Common myeloid progenitor, CD34-positive (primary cell): ENCODE measurements at regions not wholly inside any gene's neighbourhood (a gene's known extent, or its start where the extent isn't known, plus 50 kb on each side); places are given as distances from the start of the nearest gene placed in this dataset.
"Not testable (repeated sequence)": the region's sequence is repeated elsewhere in the genome, so short reads cannot be mapped to it uniquely, and the experiment has no call there.

Source experiments
- CTCF ChIA-PET: fragments of 350-600 bp; sonication (Branson Sonifier 250); formaldehyde crosslinking; loops from one replicate; lab custom pipeline; 2021; ENCODE audit warnings: antibody characterized with exemption; lab: Charles Lee
- POLR2A ChIA-PET: fragments of 350-600 bp; sonication (Branson Sonifier 250); formaldehyde crosslinking; loops from one replicate; lab custom pipeline; 2021; ENCODE audit warnings: antibody characterized with exemption; lab: Charles Lee
- DNase-seq, 3 donors: peaks; one replicate each; pipeline versions ENCODE4 v3.0.0 to v3.0.0-alpha.2; 2013
- H3K27ac ChIP-seq, 2 experiments: 1 replicate in 1 of 2; 2 replicates in 1 of 2; pipeline ENCODE4 v1.7.0; 2013; ENCODE audit warnings: inconsistent platforms in 2 of 2, low read length in 2 of 2, mild to moderate bottlenecking in 2 of 2, low read depth in 1 of 2, moderate library complexity in 1 of 2; ENCODE audit not compliant: severe bottlenecking in 2 of 2, insufficient read depth in 1 of 2, poor library complexity in 1 of 2
- H3K27me3 ChIP-seq, 5 experiments: replicated peaks in 2 of 5; 1 replicate in 3 of 5; 2 replicates in 2 of 5; pipeline versions ENCODE4 v1.6.1 to v1.7.0; 2013; ENCODE audit warnings: low read length in 4 of 5, mild to moderate bottlenecking in 2 of 5, moderate library complexity in 2 of 5, inconsistent platforms in 1 of 5; ENCODE audit not compliant: insufficient read depth in 5 of 5, control insufficient read depth in 4 of 5
- H3K36me3 ChIP-seq, 4 experiments: 1 replicate in 2 of 4; 2 replicates in 2 of 4; pipeline versions ENCODE4 v1.6.1 to v1.7.0; 2013; ENCODE audit warnings: low read length in 3 of 4, control low read depth in 1 of 4, mild to moderate bottlenecking in 1 of 4; ENCODE audit not compliant: control insufficient read depth in 4 of 4, insufficient read depth in 4 of 4
- H3K4me1 ChIP-seq, 4 experiments: 1 replicate in 3 of 4; 2 replicates in 1 of 4; pipeline versions ENCODE4 v1.6.1 to v1.7.1; 2013; ENCODE audit warnings: low read length in 3 of 4, mild to moderate bottlenecking in 3 of 4, control low read depth in 1 of 4, inconsistent platforms in 1 of 4, moderate library complexity in 1 of 4; ENCODE audit not compliant: control insufficient read depth in 4 of 4, insufficient read depth in 4 of 4; ENCODE audit errors: control extremely low read depth in 1 of 4
- H3K4me3 ChIP-seq, 7 experiments: 1 replicate in 4 of 7; 2 replicates in 3 of 7; pipeline versions ENCODE4 v1.5.1 to v1.7.0; 2013; ENCODE audit warnings: mild to moderate bottlenecking in 7 of 7, low read length in 6 of 7, moderate library complexity in 6 of 7, inconsistent platforms in 2 of 7, low read depth in 2 of 7, control low read depth in 1 of 7; ENCODE audit not compliant: insufficient read depth in 4 of 7, control insufficient read depth in 1 of 7; ENCODE audit errors: extremely low read depth in 1 of 7
- H3K9me3 ChIP-seq, 5 experiments: 1 replicate in 4 of 5; 2 replicates in 1 of 5; pipeline versions ENCODE4 v1.6.1 to v1.7.1; 2013; ENCODE audit warnings: low read length in 4 of 5, mild to moderate bottlenecking in 2 of 5, inconsistent platforms in 1 of 5, low read depth in 1 of 5, moderate library complexity in 1 of 5; ENCODE audit not compliant: control insufficient read depth in 4 of 5, insufficient read depth in 2 of 5; ENCODE audit errors: control extremely low read depth in 1 of 5
- WGBS: methylation state at CpG from one replicate; pipeline ENCODE4 v1.1.5; 2013; ENCODE audit not compliant: insufficient coverage; 5-methylcytosine and 5-hydroxymethylcytosine counted together

DNA sequence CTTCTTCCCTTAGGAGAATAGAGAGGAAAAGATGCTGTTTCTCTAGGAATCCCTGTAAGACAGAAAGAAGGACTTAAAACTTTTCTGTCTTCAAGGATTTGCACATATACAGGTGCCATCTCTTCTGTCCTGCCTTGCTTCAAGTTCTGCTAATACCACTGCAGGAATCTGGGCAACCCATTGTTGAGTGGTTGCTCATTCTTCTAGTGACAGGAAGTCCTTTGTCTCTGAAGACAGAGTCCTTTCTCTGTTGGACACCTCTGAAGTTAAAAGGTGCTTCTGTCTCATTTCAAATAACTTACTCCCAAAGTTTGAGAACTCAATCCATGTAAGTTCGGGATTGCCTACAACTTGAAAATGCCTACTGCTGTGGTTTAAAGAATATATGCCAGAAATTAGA is 114.4 kb upstream of the TMTC4 start:
- POLR2A ChIA-PET, result no interaction called here
- WGBS, result 80% methylated on average over 1 of the region's 1 CpG
- Histone ChIP-seq H3K4me3 (no peak overlapping the region), H3K27ac (no peak overlapping the region), H3K36me3 (no peaks in the 10 kb centered on the region), H3K27me3 (peaks cover 0 to 3% (median 0%) of the 10 kb centered on the region in 5 experiments), H3K9me3 (peaks cover 0 to 10% (median 3%) of the 10 kb centered on the region in 5 experiments), H3K4me1 (no peaks in the 10 kb centered on the region)
- CTCF ChIA-PET, result no interaction called here
- no peak for DNase-seq

DNA sequence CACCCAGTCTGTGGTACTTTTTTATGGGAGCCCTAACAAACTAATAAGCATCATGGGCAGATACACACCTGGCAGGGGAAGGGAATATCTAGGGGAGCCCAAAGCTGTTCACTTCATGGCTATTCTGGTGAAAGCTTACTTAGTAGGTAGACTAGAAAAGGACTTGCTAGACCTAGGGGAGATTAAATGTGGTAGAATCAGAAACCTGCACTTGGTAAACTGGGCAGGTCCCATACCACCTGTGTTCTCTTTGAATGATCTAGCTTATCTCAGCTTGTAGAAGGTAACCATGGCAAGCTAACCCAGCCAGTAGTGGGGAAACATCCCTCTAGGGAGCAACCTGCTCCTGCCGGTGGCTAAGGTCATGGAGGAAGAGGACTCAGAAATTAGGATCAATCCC is 113.9 kb upstream of the TMTC4 start:
- Histone ChIP-seq H3K27me3 (peaks cover 0 to 3% (median 0%) of the 10 kb centered on the region in 5 experiments), H3K27ac (no peak overlapping the region), H3K4me3 (no peak overlapping the region), H3K9me3 (peaks cover 0 to 10% (median 3%) of the 10 kb centered on the region in 5 experiments), H3K36me3 (no peaks in the 10 kb centered on the region), H3K4me1 (no peaks in the 10 kb centered on the region)
- DNase-seq, result no peak
- ChIA-PET CTCF (no interaction called here), POLR2A (no interaction called here)
- WGBS, result no CpG with 5 or more reads among the region's 1 CpG

DNA sequence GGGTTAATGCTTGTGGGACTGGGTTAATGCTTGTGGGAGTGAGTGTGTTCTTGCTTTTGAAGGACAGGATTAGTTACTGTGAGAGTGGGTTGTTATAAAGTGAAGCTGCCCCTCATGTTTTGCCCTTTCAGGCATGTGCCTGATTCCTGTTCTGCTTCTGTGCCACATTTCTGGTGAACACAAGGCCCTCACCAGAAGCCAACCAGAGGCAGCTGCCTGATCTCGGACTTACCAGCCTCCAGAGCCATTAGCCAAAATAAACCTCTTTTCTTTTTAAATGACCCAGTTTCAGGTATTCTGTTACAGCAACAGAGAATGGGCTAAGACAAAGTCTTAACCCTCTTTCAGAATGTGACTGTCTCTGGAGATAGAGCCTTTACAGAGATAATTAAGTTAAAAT is 113.3 kb upstream of the TMTC4 start:
- Histone ChIP-seq H3K27me3 (peaks cover 0 to 3% (median 0%) of the 10 kb centered on the region in 5 experiments), H3K36me3 (no peaks in the 10 kb centered on the region), H3K27ac (no peak overlapping the region), H3K4me1 (no peaks in the 10 kb centered on the region), H3K9me3 (peaks cover 0 to 10% (median 3%) of the 10 kb centered on the region in 5 experiments), H3K4me3 (no peak overlapping the region)
- no CpG with 5 or more reads among the region's 1 CpG for WGBS
- ChIA-PET CTCF (no interaction called here), POLR2A (no interaction called here)
- DNase-seq, result no peak

DNA sequence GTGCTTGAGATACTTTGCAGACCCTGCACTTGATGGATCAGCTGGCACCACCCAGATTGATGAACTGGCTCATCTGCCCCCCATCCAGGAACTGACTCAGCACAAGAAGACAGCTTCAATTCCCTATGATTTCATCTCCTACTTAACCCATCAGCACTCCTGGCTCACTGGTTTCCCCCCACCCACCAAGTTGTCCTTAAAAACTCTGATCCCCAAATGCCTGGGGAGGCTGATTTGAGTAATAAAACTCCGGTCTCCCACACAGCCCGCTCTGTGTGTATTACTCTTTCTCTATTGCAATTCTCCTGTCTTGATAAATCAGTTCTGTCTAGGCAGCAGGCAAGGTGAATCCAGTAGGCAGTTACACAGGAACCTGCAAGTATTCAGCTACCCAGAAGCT is 102.1 kb upstream of the TMTC4 start:
- 100% methylated on average over 1 of the region's 2 CpGs for WGBS
- H3K4me1 ChIP-seq, H3K27ac ChIP-seq, POLR2A ChIA-PET, DNase-seq, H3K36me3 ChIP-seq, CTCF ChIA-PET, H3K9me3 ChIP-seq, H3K27me3 ChIP-seq, H3K4me3 ChIP-seq: not testable (repeated sequence)

DNA sequence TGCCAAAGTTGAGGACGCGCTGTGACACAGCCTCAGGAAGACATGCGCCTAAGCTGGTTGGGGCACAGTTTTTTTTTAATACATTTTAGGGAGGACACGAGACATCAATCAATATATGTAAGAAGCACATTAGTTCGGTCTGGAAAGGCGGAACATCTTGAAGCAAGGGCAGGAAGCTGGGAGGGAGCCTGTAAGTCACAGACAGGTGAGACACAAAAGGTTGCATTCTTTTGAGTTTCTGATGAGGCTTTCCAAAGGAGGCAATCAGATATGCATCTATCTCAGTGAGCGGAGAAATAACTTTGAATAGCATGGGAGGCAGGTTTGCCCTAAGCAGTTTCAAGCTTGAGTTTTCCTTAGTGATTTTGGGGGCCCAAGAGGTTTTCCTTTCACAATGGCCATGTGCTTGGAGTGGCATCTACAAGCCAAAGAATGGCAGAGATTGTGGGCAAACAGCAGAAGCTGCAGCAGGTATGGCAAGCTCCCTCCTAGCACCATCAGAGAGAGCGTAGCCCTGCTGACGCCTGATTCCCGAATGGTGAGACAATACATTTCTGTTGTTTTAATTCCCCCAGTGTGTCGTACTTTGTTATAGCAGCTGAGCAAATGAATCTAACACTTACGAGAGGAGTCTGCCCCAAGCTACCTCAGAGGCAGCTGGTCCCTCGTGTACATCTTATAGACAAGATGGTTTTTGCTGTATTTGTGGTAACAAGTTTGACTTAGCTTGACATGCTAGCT is 99.5 kb upstream of the TMTC4 start:
- no peaks in the 10 kb centered on the region for H3K36me3 ChIP-seq
- WGBS, result 89% methylated on average over 12 of the region's 13 CpGs
- ChIA-PET POLR2A (no interaction called here), CTCF (no interaction called here)
- DNase-seq, result no peak
- no peak overlapping the region for H3K4me3 ChIP-seq
- H3K27ac ChIP-seq, result no peak overlapping the region
- H3K9me3 ChIP-seq, result no peaks in the 10 kb centered on the region
- no peaks in the 10 kb centered on the region for H3K27me3 ChIP-seq
- no peaks in the 10 kb centered on the region for H3K4me1 ChIP-seq

DNA sequence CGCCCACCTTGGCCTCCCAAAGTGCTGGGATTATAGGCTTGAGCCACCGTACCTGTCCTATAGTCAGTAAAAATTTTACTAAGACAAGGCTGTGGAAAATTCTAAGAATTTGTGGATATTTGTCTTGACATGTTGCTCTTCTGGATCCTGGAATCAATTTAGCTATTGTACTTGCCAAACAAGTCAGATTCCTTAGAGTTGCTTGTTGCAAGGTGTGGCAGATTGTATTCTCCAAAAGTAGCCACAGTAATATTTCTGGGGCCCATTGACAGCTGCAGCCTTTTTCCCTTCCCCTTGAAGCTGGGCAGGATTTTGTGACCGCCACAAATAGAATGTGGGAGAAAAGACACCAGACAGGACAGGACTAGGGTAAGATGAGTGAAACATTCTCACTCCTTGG is 98.8 kb upstream of the TMTC4 start:
- Histone ChIP-seq H3K36me3 (no peaks in the 10 kb centered on the region), H3K27ac (no peak overlapping the region), H3K4me1 (no peaks in the 10 kb centered on the region), H3K27me3 (no peaks in the 10 kb centered on the region), H3K4me3 (no peak overlapping the region), H3K9me3 (no peaks in the 10 kb centered on the region)
- CTCF ChIA-PET, result no interaction called here
- WGBS, result 100% methylated on average over 1 of the region's 3 CpGs
- POLR2A ChIA-PET, result no interaction called here
- DNase-seq, result no peak

DNA sequence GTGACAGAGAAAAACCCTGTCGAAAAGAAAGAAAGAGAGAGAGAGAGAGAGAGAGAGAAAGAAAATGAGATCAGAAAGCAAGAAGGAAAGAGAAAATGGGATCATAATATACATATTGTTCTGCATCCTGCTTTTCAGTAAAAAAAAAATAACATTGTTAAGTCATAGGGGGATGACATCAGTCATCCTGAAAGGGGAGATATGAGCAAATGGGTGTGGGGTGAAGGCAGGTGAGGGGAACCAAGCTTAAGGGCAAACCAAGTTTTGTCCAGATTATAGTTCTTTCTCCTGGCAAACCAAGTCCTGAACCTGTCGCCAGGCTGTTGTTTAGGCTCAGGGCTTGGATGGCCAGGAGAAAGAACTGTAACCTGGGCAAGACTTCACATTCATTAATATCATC is 92.6 kb upstream of the TMTC4 start:
- Histone ChIP-seq H3K27me3 (no peaks in the 10 kb centered on the region), H3K4me3 (no peak overlapping the region), H3K9me3 (peaks cover 0 to 2% (median 0%) of the 10 kb centered on the region in 5 experiments), H3K27ac (no peak overlapping the region), H3K4me1 (no peaks in the 10 kb centered on the region), H3K36me3 (no peaks in the 10 kb centered on the region)
- ChIA-PET POLR2A (no interaction called here), CTCF (no interaction called here)
- WGBS, result no CpG with 5 or more reads among the region's 2 CpGs
- DNase-seq, result no peak
